ENCODE measurements at regions not wholly inside any gene's neighbourhood (a gene's known extent, or its start where the extent isn't known, plus 50 kb on each side); places are given as distances from the start of the nearest gene placed in this dataset.

DNA sequence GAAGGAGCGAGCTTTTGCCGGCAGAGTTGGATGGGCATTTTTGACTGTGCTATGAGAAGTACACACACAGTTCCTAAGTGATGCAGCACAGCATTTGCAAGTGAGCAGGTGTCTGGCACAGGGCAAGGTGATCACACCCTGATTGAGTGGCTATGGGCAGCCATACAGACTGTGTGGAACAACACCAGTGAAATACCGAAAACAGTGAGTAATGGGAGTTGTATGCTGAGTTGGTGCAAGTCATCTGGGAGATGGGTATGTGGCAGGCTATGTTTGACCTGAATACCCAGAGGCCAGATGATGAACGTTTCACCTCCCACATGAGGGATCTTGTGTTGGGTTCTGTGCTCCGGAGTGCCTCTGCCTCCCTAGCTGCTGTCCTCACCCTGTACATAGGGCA, 53.5 kb upstream of the TIPARP start:
- Histone ChIP-seq H3K9me3 (no peaks in the 10 kb centered on the region), H3K4me1 (no peaks in the 10 kb centered on the region), H3K4me3 (no peak overlapping the region), H3K27ac (no peak overlapping the region), H3K36me3 (no peaks in the 10 kb centered on the region), H3K27me3 (no peaks in the 10 kb centered on the region)
- no peak for DNase-seq
- WGBS, 5 donors: 88 to 93% (median 90%) methylated on average over 5 of the region's 5 CpGs
- intact Hi-C loops (cut with DNase I; ENCODE audit: low total_unique reads): no loop called here
- TF ChIP-seq, protein P1, sequence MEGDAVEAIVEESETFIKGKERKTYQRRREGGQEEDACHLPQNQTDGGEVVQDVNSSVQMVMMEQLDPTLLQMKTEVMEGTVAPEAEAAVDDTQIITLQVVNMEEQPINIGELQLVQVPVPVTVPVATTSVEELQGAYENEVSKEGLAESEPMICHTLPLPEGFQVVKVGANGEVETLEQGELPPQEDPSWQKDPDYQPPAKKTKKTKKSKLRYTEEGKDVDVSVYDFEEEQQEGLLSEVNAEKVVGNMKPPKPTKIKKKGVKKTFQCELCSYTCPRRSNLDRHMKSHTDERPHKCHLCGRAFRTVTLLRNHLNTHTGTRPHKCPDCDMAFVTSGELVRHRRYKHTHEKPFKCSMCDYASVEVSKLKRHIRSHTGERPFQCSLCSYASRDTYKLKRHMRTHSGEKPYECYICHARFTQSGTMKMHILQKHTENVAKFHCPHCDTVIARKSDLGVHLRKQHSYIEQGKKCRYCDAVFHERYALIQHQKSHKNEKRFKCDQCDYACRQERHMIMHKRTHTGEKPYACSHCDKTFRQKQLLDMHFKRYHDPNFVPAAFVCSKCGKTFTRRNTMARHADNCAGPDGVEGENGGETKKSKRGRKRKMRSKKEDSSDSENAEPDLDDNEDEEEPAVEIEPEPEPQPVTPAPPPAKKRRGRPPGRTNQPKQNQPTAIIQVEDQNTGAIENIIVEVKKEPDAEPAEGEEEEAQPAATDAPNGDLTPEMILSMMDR (IDR thresholded peaks at IDR 0.05): no peak
- TF ChIP-seq POLR2AphosphoS5 (IDR thresholded peaks at IDR 0.05) (no peak), EP300 (IDR thresholded peaks at IDR 0.05) (no peak), POLR2A (IDR thresholded peaks at IDR 0.05) (no peak)

DNA sequence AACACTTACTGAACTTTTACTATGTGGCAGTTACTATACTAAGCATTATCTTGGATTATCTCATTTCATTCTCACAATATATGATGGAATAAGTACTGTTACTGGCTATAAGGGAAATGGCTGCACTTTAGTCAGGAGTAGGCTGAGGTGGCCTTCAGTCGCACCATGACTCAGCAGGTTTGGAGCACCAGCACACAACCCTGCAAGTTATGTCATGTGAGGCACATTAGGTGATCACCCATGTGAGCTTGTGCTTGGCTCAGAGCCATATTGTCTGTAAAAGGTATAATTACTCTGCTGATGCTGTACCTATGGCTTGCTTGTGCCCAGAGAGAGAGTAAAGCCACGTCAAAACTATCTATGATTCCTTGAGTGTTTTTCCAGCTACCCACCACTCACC, 54.1 kb upstream of the TIPARP start:
- 64 to 85% (median 75%) methylated on average over 2 of the region's 2 CpGs for WGBS, 5 donors
- H3K36me3 ChIP-seq: no peaks in the 10 kb centered on the region
- H3K9me3 ChIP-seq: no peaks in the 10 kb centered on the region
- intact Hi-C loops (cut with DNase I; ENCODE audit: low total_unique reads): no loop called here
- TF ChIP-seq POLR2A (IDR thresholded peaks at IDR 0.05): no peak
- TF ChIP-seq POLR2AphosphoS5 (IDR thresholded peaks at IDR 0.05): no peak
- TF ChIP-seq EP300 (IDR thresholded peaks at IDR 0.05): no peak
- TF ChIP-seq, protein P1 (IDR thresholded peaks at IDR 0.05): no peak
- H3K4me3 ChIP-seq: no peak overlapping the region
- peak in 1 of 2 donors; percentile 71 for DNase-seq
- H3K27ac ChIP-seq: no peak overlapping the region
- no peaks in the 10 kb centered on the region for H3K4me1 ChIP-seq
- H3K27me3 ChIP-seq: no peaks in the 10 kb centered on the region

DNA sequence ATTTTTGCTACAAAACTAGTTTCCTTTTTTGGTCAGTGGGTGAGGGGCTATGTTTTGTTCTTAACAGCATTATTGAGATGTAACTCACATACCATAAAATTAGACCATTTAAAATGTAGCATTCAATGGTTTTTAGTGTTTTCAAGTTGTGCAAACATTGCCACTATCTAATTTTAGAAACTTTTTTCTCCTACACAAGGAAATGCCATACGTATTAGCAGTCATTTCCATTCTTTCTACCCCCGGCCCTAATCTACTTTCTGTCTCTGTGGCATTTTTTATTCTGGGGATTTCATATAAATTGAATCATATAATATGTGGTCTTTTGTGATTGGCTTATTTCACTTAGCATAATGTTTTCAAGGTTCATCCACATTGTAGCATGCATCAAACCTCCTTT, 55.0 kb upstream of the TIPARP start:
- Histone ChIP-seq H3K36me3 (no peaks in the 10 kb centered on the region), H3K27ac (no peak overlapping the region), H3K4me1 (no peaks in the 10 kb centered on the region), H3K9me3 (no peaks in the 10 kb centered on the region), H3K27me3 (no peaks in the 10 kb centered on the region), H3K4me3 (no peak overlapping the region)
- no peak for TF ChIP-seq POLR2A (IDR thresholded peaks at IDR 0.05)
- no peak for TF ChIP-seq POLR2AphosphoS5 (IDR thresholded peaks at IDR 0.05)
- TF ChIP-seq EP300 (IDR thresholded peaks at IDR 0.05): no peak
- TF ChIP-seq, protein P1 (IDR thresholded peaks at IDR 0.05): no peak
- DNase-seq: no peak
- intact Hi-C loops (cut with DNase I; ENCODE audit: low total_unique reads): no loop called here
- WGBS, 5 donors: 66 to 71% (median 67%) methylated on average over 2 of the region's 2 CpGs

DNA sequence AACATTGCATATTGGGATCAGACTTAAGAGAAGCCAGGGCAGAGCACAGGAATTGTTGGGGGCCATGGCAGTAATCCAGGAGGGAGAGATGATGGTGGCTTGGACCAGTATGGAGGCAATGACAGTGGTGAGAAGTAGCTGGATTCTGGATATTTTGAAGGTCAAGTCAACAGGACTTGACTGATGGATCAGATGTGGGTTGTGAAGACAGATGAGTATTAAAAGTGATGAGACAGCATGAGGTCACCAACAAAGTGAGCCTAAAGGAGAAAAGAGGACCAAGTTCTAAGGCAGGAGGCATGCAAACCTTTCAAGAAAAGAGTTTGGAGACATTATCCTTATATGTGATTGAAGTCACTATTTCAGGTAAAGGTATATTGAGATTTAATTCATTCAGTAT, 56.6 kb upstream of the TIPARP start:
- Histone ChIP-seq H3K27ac (no peak overlapping the region), H3K4me3 (no peak overlapping the region), H3K27me3 (no peaks in the 10 kb centered on the region), H3K4me1 (no peaks in the 10 kb centered on the region), H3K36me3 (no peaks in the 10 kb centered on the region), H3K9me3 (no peaks in the 10 kb centered on the region)
- DNase-seq: no peak
- TF ChIP-seq POLR2AphosphoS5 (IDR thresholded peaks at IDR 0.05): no peak
- no peak for TF ChIP-seq EP300 (IDR thresholded peaks at IDR 0.05)
- TF ChIP-seq POLR2A (IDR thresholded peaks at IDR 0.05): no peak
- TF ChIP-seq, protein P1 (IDR thresholded peaks at IDR 0.05): no peak
- intact Hi-C loops (cut with DNase I; ENCODE audit: low total_unique reads): no loop called here

DNA sequence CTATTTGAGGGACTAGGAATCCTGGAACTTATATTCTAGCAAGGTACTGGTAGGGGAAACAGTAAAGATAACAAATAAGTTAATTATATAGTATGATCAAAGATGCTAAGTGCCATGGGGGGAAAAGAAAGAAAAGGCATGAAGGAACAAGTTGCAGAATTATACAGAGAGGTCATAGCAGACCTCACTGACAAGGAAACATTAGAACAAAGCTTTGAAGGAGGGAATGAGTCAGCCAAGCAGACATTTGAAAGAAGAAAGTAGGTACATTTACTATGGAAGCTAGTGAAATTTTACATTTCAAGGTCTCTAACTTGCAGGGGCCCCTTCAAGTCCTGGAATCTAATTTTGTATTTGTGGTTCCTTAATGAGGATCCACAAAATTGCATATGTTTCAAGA, 57.2 kb upstream of the TIPARP start:
- intact Hi-C loops (cut with DNase I; ENCODE audit: low total_unique reads): no loop called here
- no peaks in the 10 kb centered on the region for H3K4me1 ChIP-seq
- no peaks in the 10 kb centered on the region for H3K36me3 ChIP-seq
- no peak overlapping the region for H3K27ac ChIP-seq
- no peaks in the 10 kb centered on the region for H3K9me3 ChIP-seq
- H3K27me3 ChIP-seq: no peaks in the 10 kb centered on the region
- H3K4me3 ChIP-seq: no peak overlapping the region
- TF ChIP-seq POLR2A (IDR thresholded peaks at IDR 0.05): no peak
- no peak for TF ChIP-seq EP300 (IDR thresholded peaks at IDR 0.05)
- TF ChIP-seq, protein P1 (IDR thresholded peaks at IDR 0.05): no peak
- no peak for TF ChIP-seq POLR2AphosphoS5 (IDR thresholded peaks at IDR 0.05)
- no peak for DNase-seq

Data from stomach (tissue), 8 donors.